ENCODE measurements at regions not wholly inside any gene's neighbourhood (a gene's known extent, or its start where the extent isn't known, plus 50 kb on each side); places are given as distances from the start of the nearest gene placed in this dataset.

DNA sequence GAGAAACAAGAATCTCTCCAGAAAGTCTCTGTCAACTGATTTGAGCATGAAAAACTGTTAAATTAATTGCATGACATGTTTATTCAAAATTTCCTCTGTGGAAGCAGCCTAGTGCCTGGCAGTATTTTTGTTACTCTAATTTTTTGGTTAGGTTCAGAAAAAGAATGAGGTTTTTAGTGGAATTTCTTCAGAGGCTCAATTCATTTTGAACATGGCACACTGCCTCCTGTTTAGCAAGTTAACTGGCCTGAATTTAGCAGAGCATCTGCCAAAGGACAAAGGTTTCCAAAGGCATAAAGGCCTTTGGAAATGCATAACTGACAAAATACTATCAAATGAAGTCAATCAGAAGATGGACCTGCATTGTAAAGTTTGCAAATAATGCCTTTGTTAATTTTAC, 1326.5 kb downstream of the PLA2G4A start (continued):
- TF ChIP-seq REST (IDR thresholded peaks at IDR 0.05; ENCODE audit: unreplicated experiment) (no peak), JUNB (IDR thresholded peaks at IDR 0.05; ENCODE audit: unreplicated experiment) (no peak), NANOG (IDR thresholded peaks at IDR 0.05; ENCODE audit: borderline replicate concordance) (no peak), EZH2phosphoT487 (IDR thresholded peaks at IDR 0.05; ENCODE audit: unreplicated experiment) (no peak), CREB1 (CRISPR knock-in tag; IDR thresholded peaks at IDR 0.05; ENCODE audit: low read depth) (no peak), ZNF331 (CRISPR knock-in tag; IDR thresholded peaks at IDR 0.05; ENCODE audit: low read depth) (no peak)
- TF ChIP-seq, protein P1, sequence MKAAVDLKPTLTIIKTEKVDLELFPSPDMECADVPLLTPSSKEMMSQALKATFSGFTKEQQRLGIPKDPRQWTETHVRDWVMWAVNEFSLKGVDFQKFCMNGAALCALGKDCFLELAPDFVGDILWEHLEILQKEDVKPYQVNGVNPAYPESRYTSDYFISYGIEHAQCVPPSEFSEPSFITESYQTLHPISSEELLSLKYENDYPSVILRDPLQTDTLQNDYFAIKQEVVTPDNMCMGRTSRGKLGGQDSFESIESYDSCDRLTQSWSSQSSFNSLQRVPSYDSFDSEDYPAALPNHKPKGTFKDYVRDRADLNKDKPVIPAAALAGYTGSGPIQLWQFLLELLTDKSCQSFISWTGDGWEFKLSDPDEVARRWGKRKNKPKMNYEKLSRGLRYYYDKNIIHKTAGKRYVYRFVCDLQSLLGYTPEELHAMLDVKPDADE (IDR thresholded peaks at IDR 0.05) = no peak

DNA sequence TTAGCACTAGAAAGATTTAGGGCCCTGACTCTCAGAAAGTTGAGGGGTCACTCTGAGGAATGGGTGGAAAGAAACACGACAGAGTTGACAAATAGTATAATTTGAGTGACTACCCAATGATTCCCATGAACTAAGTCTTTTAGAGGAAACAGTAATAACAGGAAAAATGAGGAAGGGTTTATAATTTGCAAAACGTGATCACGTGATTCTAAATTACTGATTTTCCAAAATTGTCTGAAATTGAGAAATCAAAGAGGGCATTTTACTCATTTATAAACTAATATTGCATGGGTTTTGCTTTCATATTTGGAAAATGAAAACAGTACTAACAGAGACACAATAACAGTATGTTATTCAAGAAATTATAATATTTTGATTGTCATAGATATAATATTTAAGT, 1335.7 kb downstream of the PLA2G4A start:
- Histone ChIP-seq H3K27ac (ENCODE audit: low read depth) (no peak overlapping the region), H3K4me3 (no peak overlapping the region), H2AFZ (no peak overlapping the region), H3K79me2 (replicated peaks; ENCODE audit: insufficient read depth) (no peaks in the 10 kb centered on the region), H3K27me3 (ENCODE audit: insufficient read depth) (no peaks in the 10 kb centered on the region), H3F3A (replicated peaks; ENCODE audit: low read depth) (no peaks in the 10 kb centered on the region), H3K4me1 (ENCODE audit: insufficient read depth) (no peaks in the 10 kb centered on the region), H4K20me1 (replicated peaks; ENCODE audit: insufficient read depth) (no peaks in the 10 kb centered on the region), H3K9me2 (ENCODE audit: insufficient read depth) (no peaks in the 10 kb centered on the region), H3K4me2 (no peak overlapping the region), H3K36me3 (ENCODE audit: insufficient read depth) (no peaks in the 10 kb centered on the region)
- DNase-seq (ENCODE audit: low spot score) (no peak), ATAC-seq (no peak)
- H3K9me3 Mint-ChIP-seq = no peaks in the 10 kb centered on the region
- H3K36me3 Mint-ChIP-seq (ENCODE audit: low read depth) = no peaks in the 10 kb centered on the region
- no peaks in the 10 kb centered on the region for H3K27me3 Mint-ChIP-seq (ENCODE audit: insufficient read depth, low read depth, poor library complexity)
- H3K4me3 Mint-ChIP-seq = no peak overlapping the region
- H3K4me1 Mint-ChIP-seq = no peaks in the 10 kb centered on the region
- no peak overlapping the region for H3K27ac Mint-ChIP-seq
- TF ChIP-seq CREB1 (CRISPR knock-in tag; IDR thresholded peaks at IDR 0.05; ENCODE audit: low read depth) (no peak), NANOG (IDR thresholded peaks at IDR 0.05; ENCODE audit: borderline replicate concordance) (no peak), REST (IDR thresholded peaks at IDR 0.05; ENCODE audit: unreplicated experiment) (no peak), ZNF114 (CRISPR knock-in tag; IDR thresholded peaks at IDR 0.05) (no peak), STAT1 (IDR thresholded peaks at IDR 0.05; ENCODE audit: unreplicated experiment) (no peak)
- TF ChIP-seq, protein P2, sequence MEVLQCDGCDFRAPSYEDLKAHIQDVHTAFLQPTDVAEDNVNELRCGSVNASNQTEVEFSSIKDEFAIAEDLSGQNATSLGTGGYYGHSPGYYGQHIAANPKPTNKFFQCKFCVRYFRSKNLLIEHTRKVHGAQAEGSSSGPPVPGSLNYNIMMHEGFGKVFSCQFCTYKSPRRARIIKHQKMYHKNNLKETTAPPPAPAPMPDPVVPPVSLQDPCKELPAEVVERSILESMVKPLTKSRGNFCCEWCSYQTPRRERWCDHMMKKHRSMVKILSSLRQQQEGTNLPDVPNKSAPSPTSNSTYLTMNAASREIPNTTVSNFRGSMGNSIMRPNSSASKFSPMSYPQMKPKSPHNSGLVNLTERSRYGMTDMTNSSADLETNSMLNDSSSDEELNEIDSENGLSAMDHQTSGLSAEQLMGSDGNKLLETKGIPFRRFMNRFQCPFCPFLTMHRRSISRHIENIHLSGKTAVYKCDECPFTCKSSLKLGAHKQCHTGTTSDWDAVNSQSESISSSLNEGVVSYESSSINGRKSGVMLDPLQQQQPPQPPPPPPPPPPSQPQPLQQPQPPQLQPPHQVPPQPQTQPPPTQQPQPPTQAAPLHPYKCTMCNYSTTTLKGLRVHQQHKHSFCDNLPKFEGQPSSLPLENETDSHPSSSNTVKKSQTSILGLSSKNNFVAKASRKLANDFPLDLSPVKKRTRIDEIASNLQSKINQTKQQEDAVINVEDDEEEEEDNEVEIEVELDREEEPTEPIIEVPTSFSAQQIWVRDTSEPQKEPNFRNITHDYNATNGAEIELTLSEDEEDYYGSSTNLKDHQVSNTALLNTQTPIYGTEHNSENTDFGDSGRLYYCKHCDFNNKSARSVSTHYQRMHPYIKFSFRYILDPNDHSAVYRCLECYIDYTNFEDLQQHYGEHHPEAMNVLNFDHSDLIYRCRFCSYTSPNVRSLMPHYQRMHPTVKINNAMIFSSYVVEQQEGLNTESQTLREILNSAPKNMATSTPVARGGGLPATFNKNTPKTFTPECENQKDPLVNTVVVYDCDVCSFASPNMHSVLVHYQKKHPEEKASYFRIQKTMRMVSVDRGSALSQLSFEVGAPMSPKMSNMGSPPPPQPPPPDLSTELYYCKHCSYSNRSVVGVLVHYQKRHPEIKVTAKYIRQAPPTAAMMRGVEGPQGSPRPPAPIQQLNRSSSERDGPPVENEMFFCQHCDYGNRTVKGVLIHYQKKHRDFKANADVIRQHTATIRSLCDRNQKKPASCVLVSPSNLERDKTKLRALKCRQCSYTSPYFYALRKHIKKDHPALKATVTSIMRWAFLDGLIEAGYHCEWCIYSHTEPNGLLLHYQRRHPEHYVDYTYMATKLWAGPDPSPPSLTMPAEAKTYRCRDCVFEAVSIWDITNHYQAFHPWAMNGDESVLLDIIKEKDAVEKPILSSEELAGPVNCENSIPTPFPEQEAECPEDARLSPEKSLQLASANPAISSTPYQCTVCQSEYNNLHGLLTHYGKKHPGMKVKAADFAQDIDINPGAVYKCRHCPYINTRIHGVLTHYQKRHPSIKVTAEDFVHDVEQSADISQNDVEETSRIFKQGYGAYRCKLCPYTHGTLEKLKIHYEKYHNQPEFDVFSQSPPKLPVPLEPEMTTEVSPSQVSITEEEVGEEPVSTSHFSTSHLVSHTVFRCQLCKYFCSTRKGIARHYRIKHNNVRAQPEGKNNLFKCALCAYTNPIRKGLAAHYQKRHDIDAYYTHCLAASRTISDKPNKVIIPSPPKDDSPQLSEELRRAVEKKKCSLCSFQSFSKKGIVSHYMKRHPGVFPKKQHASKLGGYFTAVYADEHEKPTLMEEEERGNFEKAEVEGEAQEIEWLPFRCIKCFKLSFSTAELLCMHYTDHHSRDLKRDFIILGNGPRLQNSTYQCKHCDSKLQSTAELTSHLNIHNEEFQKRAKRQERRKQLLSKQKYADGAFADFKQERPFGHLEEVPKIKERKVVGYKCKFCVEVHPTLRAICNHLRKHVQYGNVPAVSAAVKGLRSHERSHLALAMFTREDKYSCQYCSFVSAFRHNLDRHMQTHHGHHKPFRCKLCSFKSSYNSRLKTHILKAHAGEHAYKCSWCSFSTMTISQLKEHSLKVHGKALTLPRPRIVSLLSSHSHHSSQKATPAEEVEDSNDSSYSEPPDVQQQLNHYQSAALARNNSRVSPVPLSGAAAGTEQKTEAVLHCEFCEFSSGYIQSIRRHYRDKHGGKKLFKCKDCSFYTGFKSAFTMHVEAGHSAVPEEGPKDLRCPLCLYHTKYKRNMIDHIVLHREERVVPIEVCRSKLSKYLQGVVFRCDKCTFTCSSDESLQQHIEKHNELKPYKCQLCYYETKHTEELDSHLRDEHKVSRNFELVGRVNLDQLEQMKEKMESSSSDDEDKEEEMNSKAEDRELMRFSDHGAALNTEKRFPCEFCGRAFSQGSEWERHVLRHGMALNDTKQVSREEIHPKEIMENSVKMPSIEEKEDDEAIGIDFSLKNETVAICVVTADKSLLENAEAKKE (CRISPR knock-in tag; IDR thresholded peaks at IDR 0.05) = no peak

All from GM23338 (cell line).